ENCODE measurements at regions not wholly inside any gene's neighbourhood (a gene's known extent, or its start where the extent isn't known, plus 50 kb on each side); places are given as distances from the start of the nearest gene placed in this dataset. TPM values are rescaled to one million over a fixed set of nuclear protein-coding genes. Genes with fewer than 3 reads are reported as not detected.
A peak's percentile ranks its signal among the peaks of the same experiment; 100 is the strongest.

DNA sequence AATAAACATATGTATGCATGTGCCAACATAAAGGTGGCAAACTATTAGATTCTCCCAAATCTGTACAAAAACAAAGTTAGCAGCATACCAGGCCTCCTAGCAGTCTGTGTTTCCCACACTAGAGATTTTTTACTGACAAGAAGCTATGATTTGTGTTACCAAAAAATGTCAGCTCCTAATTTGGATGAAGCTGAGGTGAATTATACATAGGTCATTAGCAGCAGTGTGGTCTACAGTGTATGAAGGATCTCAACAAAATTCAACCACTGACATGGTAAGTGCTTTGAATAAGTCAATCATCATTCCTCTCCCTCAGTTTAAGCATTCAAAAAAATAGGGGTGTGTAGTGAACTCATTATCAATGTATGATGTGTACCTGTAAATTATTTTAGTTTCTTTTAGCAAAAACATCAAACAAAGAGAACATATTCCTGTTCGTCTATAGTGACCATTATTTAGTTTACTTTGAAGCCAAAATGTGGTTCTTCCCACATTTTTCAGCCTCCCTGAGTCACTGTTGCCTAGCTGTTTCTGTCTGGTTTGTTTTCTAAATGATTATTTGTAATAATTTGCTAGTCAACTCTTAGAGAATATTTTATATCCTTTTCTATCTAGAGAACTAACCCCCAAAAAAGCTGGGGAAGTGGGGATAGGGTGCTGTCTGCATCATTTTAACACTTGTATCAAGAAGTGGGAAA, 52.1 kb upstream of the RGMB start:
- Histone ChIP-seq H3K9me3 (replicated peaks; ENCODE audit: low read length) (no peaks in the 10 kb centered on the region), H3K4me1 (ENCODE audit: control insufficient read depth, insufficient read depth, low read length) (peaks cover 18% of the 10 kb centered on the region), H3K4me2 (ENCODE audit: low read length) (no peak overlapping the region), H3K9ac (ENCODE audit: low read depth, low read length) (peak overlapping the region; percentile 25), H3K36me3 (ENCODE audit: insufficient read depth, low read length) (no peaks in the 10 kb centered on the region), H3K4me3 (ENCODE audit: low read length) (no peak overlapping the region), H3K27me3 (ENCODE audit: control insufficient read depth, insufficient read depth, low read length) (no peaks in the 10 kb centered on the region)

DNA sequence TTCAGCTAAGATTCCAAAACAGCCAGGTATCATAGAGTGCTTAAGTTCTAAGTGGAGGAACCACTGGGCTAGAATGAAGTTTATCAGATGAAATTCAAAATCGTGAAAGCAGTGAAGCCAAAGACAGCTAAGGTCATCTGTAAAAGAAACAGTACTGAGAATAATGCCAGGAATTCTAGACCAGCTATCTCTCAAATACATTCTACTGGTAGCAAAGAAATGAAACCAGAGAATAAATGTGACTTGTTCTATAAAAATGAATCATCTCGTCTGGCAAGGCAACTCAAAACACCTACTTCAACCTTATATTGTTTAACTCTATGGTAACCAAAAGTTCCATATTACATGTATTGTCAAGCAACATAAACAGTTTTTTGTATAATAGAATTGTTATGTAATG, 51.3 kb upstream of the RGMB start:
- Histone ChIP-seq H3K4me3 (ENCODE audit: low read length) (no peak overlapping the region), H3K27me3 (ENCODE audit: control insufficient read depth, insufficient read depth, low read length) (no peaks in the 10 kb centered on the region), H3K9ac (ENCODE audit: low read depth, low read length) (peak overlapping the region; percentile 25), H3K9me3 (replicated peaks; ENCODE audit: low read length) (no peaks in the 10 kb centered on the region), H3K4me2 (ENCODE audit: low read length) (peak overlapping the region; percentile 22), H3K36me3 (ENCODE audit: insufficient read depth, low read length) (no peaks in the 10 kb centered on the region), H3K4me1 (ENCODE audit: control insufficient read depth, insufficient read depth, low read length) (peaks cover 18% of the 10 kb centered on the region)

DNA sequence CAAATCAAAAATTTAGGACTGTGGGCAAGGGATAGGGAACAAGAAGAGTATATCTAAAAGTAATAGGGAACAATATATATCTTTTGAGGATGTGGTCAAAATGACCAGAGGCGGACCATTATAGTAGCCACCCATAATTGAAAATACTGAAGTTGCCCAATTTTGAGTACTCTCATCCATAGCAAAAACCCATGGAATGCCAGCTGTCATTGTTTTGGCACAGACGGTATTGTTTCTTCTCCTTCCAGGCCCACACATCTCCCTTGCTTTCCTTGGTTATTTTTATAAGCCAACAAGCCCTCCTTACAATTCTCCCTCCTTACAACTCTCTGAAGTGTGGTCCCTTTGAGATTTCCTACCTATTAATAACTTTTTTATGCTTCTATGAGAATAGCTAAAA, 50.4 kb upstream of the RGMB start:
- no peak overlapping the region for H3K4me3 ChIP-seq (ENCODE audit: low read length)
- no peaks in the 10 kb centered on the region for H3K36me3 ChIP-seq (ENCODE audit: insufficient read depth, low read length)
- H3K27me3 ChIP-seq (ENCODE audit: control insufficient read depth, insufficient read depth, low read length): no peaks in the 10 kb centered on the region
- no peak overlapping the region for H3K4me2 ChIP-seq (ENCODE audit: low read length)
- H3K4me1 ChIP-seq (ENCODE audit: control insufficient read depth, insufficient read depth, low read length): peaks cover 18% of the 10 kb centered on the region
- H3K9ac ChIP-seq (ENCODE audit: low read depth, low read length): no peak overlapping the region
- H3K9me3 ChIP-seq (replicated peaks; ENCODE audit: low read length): no peaks in the 10 kb centered on the region

Small RNA genes lying in the stretch of these regions (small RNA-seq; reads per million reads assigned to genes)
- not detected for gene AC008834.1
- not detected for gene AC074133.1
- gene MRPS35P2: not detected
